ENCODE measurements at regions not wholly inside any gene's neighbourhood (a gene's known extent, or its start where the extent isn't known, plus 50 kb on each side); places are given as distances from the start of the nearest gene placed in this dataset.
A peak's percentile ranks its signal among the peaks of the same experiment; 100 is the strongest.

DNA sequence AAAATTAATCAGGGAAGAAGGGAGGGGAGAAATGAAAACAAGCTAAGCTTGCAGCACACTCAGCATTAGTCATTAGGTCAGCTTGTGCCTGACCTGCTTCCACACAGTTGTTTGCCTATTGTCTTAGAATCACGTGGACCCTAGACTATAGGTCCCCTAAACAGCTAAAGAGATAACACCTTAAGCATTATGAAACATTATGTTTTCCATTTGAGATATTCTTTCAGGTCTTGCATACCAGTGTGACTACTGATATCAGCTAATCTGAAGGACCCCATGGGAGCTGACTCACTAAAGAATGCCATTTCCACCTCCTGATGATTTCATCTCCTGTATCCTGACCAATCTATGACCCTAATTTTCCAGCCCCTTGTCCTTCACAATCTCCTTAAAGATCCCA lies 154.1 kb upstream of the FUT8 start (continued):
- peak; percentile 38 for TF ChIP-seq SKI (IDR thresholded peaks at IDR 0.05; ENCODE audit: partially characterized antibody)
- peak; percentile 37; the same call in 1 of the 2 replicates for TF ChIP-seq YEATS2 (CRISPR knock-in tag; IDR thresholded peaks at IDR 0.05; ENCODE audit: borderline replicate concordance)
- TF ChIP-seq MAZ (IDR thresholded peaks at IDR 0.05; ENCODE audit: borderline replicate concordance, low read depth, low read length) = no peak
- TF ChIP-seq MAZ (CRISPR knock-in tag; IDR thresholded peaks at IDR 0.05; ENCODE audit: low read depth) = no peak
- 0 out of 2 replicates have a peak, but pooled peaks have one; percentile 17 for TF ChIP-seq HDAC2 (CRISPR knock-in tag; IDR thresholded peaks at IDR 0.05)
- no peak for TF ChIP-seq FLYWCH1 (CRISPR knock-in tag; IDR thresholded peaks at IDR 0.05)
- TF ChIP-seq KLF9 (CRISPR knock-in tag; IDR thresholded peaks at IDR 0.05; ENCODE audit: low read depth) = no peak
- no peak for TF ChIP-seq FOXA1 (IDR thresholded peaks at IDR 0.05)
- peak; percentile 59 for TF ChIP-seq FOXA1 (CRISPR knock-in tag; IDR thresholded peaks at IDR 0.05)
- peak; percentile 87 for TF ChIP-seq ARID5B (CRISPR knock-in tag; IDR thresholded peaks at IDR 0.05)
- TF ChIP-seq MAFF (IDR thresholded peaks at IDR 0.05; ENCODE audit: low read depth, low read length) = peak; percentile 55; the same call in 1 of the 2 replicates
- no peak for TF ChIP-seq ZNF747 (CRISPR knock-in tag; IDR thresholded peaks at IDR 0.05; ENCODE audit: borderline replicate concordance)
- TF ChIP-seq MAFK (conservative IDR thresholded peaks at IDR 0.05 in 1 of 2, IDR thresholded peaks at IDR 0.05 in 1 of 2; ENCODE audit: low read length in 2 of 2) = peak; percentile 34 to 44; a peak in 2 of 4 replicates
- peak; percentile 70; the same call in 1 of the 2 replicates for TF ChIP-seq FOXA3 (CRISPR knock-in tag; IDR thresholded peaks at IDR 0.05)
- TF ChIP-seq ZGPAT (CRISPR knock-in tag; IDR thresholded peaks at IDR 0.05) = 0 out of 2 replicates have a peak, but pooled peaks have one; percentile 25
- TF ChIP-seq ZEB1 (IDR thresholded peaks at IDR 0.05; ENCODE audit: insufficient replicate concordance, low read depth) = no peak
- peak; percentile 31; the same call in 1 of the 2 replicates for TF ChIP-seq TCF7 (IDR thresholded peaks at IDR 0.05; ENCODE audit: low read depth)
- TF ChIP-seq TP53 (CRISPR knock-in tag; conservative IDR thresholded peaks at IDR 0.05) = no peak
- no peak for TF ChIP-seq TOE1 (CRISPR knock-in tag; IDR thresholded peaks at IDR 0.05)
- TF ChIP-seq ZNF749 (CRISPR knock-in tag; IDR thresholded peaks at IDR 0.05; ENCODE audit: borderline replicate concordance) = no peak
- TF ChIP-seq, protein P1, sequence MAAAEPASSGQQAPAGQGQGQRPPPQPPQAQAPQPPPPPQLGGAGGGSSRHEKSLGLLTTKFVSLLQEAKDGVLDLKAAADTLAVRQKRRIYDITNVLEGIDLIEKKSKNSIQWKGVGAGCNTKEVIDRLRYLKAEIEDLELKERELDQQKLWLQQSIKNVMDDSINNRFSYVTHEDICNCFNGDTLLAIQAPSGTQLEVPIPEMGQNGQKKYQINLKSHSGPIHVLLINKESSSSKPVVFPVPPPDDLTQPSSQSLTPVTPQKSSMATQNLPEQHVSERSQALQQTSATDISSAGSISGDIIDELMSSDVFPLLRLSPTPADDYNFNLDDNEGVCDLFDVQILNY (CRISPR knock-in tag; conservative IDR thresholded peaks at IDR 0.05) = no peak
- no peak for TF ChIP-seq ZFP41 (CRISPR knock-in tag; IDR thresholded peaks at IDR 0.05; ENCODE audit: borderline replicate concordance)
- TF ChIP-seq ZNF703 (CRISPR knock-in tag; IDR thresholded peaks at IDR 0.05; ENCODE audit: borderline replicate concordance) = no peak
- no peak for TF ChIP-seq STAT5B (CRISPR knock-in tag; IDR thresholded peaks at IDR 0.05)
- TF ChIP-seq ZNF614 (CRISPR knock-in tag; IDR thresholded peaks at IDR 0.05; ENCODE audit: borderline replicate concordance) = no peak
- peak; percentile 56; the same call in 1 of the 2 replicates for TF ChIP-seq BCL6 (CRISPR knock-in tag; IDR thresholded peaks at IDR 0.05)
